Nephron progenitor cell (in vitro differentiated cells): ENCODE measurements at regions not wholly inside any gene's neighbourhood (a gene's known extent, or its start where the extent isn't known, plus 50 kb on each side); places are given as distances from the start of the nearest gene placed in this dataset.
"Not testable (repeated sequence)": the region's sequence is repeated elsewhere in the genome, so short reads cannot be mapped to it uniquely, and the experiment has no call there.

Source experiments
- DNase-seq: peaks from one replicate; pipeline ENCODE4 v3.0.0; 2021
- H3K27ac Mint-ChIP-seq: 2 replicates; pipeline ENCODE4 v1.8.0; 2021; ENCODE audit warnings: mild to moderate bottlenecking, moderate library complexity, mixed read lengths
- H3K27me3 Mint-ChIP-seq: 2 replicates; pipeline ENCODE4 v1.8.0; 2021; ENCODE audit warnings: mild to moderate bottlenecking, low read depth, mixed read lengths; ENCODE audit not compliant: poor library complexity
- H3K36me3 Mint-ChIP-seq: 2 replicates; pipeline ENCODE4 v1.8.0; 2021; ENCODE audit warnings: low read depth, mixed read lengths
- H3K4me1 Mint-ChIP-seq: 2 replicates; pipeline ENCODE4 v1.8.0; 2021; ENCODE audit warnings: mixed read lengths
- H3K4me3 Mint-ChIP-seq: 2 replicates; pipeline ENCODE4 v1.8.0; 2021; ENCODE audit warnings: mild to moderate bottlenecking, moderate library complexity, mixed read lengths
- H3K9me3 Mint-ChIP-seq: 2 replicates; pipeline ENCODE4 v1.8.0; 2021; ENCODE audit warnings: mild to moderate bottlenecking, moderate library complexity, mixed read lengths
- TF ChIP-seq, protein P1 (sequence below): fragments of 200-600 bp; sonication (generic); IDR thresholded peaks from 2 replicates; pipeline ENCODE4 v1.5.0; 2021; ENCODE audit warnings: antibody characterized with exemption

DNA sequence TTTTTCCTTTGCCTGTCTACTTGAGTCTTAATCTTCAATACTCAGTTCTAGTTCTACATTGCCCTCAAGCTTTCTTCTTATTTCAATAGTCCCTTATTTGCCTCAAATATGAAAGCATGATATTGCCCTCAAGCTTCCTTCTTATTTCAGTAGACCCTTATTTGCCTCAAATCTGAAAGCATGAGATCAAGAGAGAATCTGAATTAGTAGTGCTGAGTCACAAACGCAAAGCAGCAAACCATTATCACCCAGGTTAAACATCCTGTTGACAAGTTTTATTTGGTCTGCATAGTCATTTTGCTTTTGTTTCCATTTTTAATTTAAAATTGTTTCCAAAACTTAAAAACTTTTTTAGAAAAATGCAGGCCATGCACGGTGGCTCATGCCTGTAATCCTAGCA lies 583.3 kb upstream of the FSHR start:
- H3K4me1 Mint-ChIP-seq: peaks cover 2% of the 10 kb centered on the region
- TF ChIP-seq, protein P1, sequence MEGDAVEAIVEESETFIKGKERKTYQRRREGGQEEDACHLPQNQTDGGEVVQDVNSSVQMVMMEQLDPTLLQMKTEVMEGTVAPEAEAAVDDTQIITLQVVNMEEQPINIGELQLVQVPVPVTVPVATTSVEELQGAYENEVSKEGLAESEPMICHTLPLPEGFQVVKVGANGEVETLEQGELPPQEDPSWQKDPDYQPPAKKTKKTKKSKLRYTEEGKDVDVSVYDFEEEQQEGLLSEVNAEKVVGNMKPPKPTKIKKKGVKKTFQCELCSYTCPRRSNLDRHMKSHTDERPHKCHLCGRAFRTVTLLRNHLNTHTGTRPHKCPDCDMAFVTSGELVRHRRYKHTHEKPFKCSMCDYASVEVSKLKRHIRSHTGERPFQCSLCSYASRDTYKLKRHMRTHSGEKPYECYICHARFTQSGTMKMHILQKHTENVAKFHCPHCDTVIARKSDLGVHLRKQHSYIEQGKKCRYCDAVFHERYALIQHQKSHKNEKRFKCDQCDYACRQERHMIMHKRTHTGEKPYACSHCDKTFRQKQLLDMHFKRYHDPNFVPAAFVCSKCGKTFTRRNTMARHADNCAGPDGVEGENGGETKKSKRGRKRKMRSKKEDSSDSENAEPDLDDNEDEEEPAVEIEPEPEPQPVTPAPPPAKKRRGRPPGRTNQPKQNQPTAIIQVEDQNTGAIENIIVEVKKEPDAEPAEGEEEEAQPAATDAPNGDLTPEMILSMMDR: no peak
- peaks cover 3% of the 10 kb centered on the region for H3K27me3 Mint-ChIP-seq
- H3K36me3 Mint-ChIP-seq: no peaks in the 10 kb centered on the region
- H3K4me3 Mint-ChIP-seq: no peak overlapping the region
- DNase-seq: no peak
- H3K27ac Mint-ChIP-seq: no peak overlapping the region
- peaks cover 9% of the 10 kb centered on the region for H3K9me3 Mint-ChIP-seq

DNA sequence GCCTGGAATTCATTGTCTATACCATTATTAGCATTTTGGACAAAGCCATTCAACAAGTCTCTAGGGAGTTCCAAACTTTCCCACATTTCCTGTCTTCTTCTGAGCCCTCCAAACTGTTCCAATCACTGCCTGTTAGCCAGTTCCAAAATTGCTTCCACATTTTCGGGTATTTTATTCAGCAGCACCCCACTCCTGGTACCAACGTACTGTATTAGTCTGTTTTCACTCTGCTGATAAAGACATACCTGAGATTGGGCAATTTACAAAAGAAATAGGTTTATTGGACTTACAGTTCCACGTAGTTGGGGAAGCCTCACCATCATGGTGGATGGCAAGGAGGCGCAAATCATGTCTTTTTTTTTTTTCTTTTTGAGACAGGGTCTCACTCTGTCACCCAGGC lies 578.6 kb upstream of the FSHR start:
- H3K4me3 Mint-ChIP-seq, DNase-seq, H3K27ac Mint-ChIP-seq, H3K27me3 Mint-ChIP-seq, H3K36me3 Mint-ChIP-seq, H3K4me1 Mint-ChIP-seq: not testable (repeated sequence)
- H3K9me3 Mint-ChIP-seq: peaks cover 16% of the 10 kb centered on the region

DNA sequence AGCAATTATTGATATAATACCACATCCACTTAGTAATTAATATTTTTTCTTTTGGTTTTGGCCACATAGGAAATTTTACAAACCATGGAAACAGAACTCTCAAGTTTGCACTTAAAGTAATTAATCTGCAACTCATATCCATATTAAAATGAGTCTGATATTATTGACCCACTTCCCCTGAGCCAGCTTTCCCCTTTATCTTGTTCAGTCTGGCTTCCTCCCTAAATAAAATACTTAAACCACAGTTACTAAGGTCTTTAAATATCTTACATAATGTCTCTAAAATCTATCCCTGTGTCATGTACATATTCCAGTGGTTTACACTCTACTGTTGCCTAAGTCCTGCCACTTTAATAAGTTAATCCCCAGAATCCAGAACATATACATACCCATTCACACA lies 564.9 kb upstream of the FSHR start:
- no peak overlapping the region for H3K4me3 Mint-ChIP-seq
- no peaks in the 10 kb centered on the region for H3K36me3 Mint-ChIP-seq
- peaks cover 3% of the 10 kb centered on the region for H3K27me3 Mint-ChIP-seq
- TF ChIP-seq, protein P1: no peak
- no peak for DNase-seq
- H3K27ac Mint-ChIP-seq: no peak overlapping the region
- H3K9me3 Mint-ChIP-seq: no peaks in the 10 kb centered on the region
- no peaks in the 10 kb centered on the region for H3K4me1 Mint-ChIP-seq

DNA sequence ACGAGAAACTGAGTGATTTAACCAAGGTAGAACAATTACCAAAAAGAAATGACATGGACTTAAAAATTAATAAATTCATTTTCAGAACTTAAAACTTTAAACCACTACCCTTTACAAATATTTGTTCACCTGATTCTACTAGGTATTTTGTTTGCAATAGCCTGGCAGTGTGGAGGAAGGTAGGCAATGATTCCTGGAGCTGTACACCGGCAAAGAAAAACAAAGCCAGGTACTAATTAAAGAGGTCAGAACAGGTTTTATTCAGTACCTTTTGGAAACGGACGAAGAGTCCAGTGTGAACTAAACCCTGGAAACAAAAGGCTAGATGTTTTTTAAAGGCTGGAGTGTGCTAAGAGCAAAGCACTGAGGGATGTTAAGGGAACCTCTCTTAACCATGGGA lies 561.3 kb upstream of the FSHR start:
- Mint-ChIP-seq H3K4me1 (no peaks in the 10 kb centered on the region), H3K36me3 (no peaks in the 10 kb centered on the region), H3K9me3 (no peaks in the 10 kb centered on the region), H3K4me3 (no peak overlapping the region), H3K27me3 (peaks cover 6% of the 10 kb centered on the region), H3K27ac (no peak overlapping the region)
- TF ChIP-seq, protein P1: no peak
- DNase-seq: no peak

DNA sequence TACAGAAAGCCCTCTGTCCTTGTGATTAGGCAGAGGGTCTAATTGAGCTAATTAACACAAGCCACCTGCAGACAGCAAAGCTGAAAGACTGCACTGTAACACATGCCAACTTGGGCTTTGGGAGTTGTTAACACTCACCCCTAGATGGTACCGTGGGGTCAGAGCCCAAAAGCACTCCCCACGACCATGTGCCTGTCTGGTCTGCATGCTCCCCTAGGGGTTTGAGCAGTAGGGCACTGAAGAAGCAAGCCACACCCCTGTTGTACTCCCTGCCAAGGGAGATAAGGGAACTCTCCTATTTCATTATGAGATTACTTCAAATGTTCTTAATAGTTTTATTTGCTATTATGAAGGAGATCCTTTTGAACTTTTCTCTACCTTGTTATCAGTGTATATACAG lies 560.1 kb upstream of the FSHR start:
- H3K36me3 Mint-ChIP-seq: no peaks in the 10 kb centered on the region
- no peak overlapping the region for H3K27ac Mint-ChIP-seq
- no peaks in the 10 kb centered on the region for H3K9me3 Mint-ChIP-seq
- TF ChIP-seq, protein P1: no peak
- H3K27me3 Mint-ChIP-seq: peaks cover 6% of the 10 kb centered on the region
- DNase-seq: no peak
- H3K4me1 Mint-ChIP-seq: no peaks in the 10 kb centered on the region
- H3K4me3 Mint-ChIP-seq: no peak overlapping the region

DNA sequence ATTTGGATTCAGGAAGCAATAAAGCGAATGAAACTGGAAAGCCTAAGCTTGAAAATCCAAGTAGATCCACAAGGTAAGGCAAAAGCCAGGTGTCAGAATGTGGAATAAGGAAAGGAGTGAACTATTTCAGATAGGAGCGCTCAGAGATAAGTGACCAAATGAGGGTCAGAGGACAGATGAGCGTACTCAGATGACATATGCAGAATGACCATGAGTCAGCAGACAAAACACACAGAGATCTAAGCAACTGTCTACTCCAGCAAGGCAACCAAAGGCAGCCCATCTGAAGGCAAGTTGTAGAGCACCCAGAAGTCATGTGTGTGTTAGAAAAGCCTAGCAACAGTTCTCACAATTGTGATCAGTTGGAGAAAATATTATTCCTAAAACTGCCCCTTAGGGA lies 548.4 kb upstream of the FSHR start:
- peaks cover 7% of the 10 kb centered on the region for H3K27me3 Mint-ChIP-seq
- no peak overlapping the region for H3K4me3 Mint-ChIP-seq
- TF ChIP-seq, protein P1: no peak
- no peaks in the 10 kb centered on the region for H3K9me3 Mint-ChIP-seq
- H3K4me1 Mint-ChIP-seq: no peaks in the 10 kb centered on the region
- H3K36me3 Mint-ChIP-seq: no peaks in the 10 kb centered on the region
- DNase-seq: no peak
- H3K27ac Mint-ChIP-seq: no peak overlapping the region
